Liver (tissue), 8 donors: ENCODE measurements at regions not wholly inside any gene's neighbourhood (a gene's known extent, or its start where the extent isn't known, plus 50 kb on each side); places are given as distances from the start of the nearest gene placed in this dataset.

ENCODE experiments used
- DNase-seq: peaks from one replicate; pipeline ENCODE4 v3.0.0-alpha.2; 2017; ENCODE audit warnings: low spot score
- H3K27ac ChIP-seq, 2 donors: one replicate each; pipeline ENCODE4 v1.7.0; 2013; ENCODE audit warnings: inconsistent platforms in 2 of 2, low read length in 2 of 2, control low read depth in 1 of 2, low read depth in 1 of 2, mild to moderate bottlenecking in 1 of 2
- H3K27me3 ChIP-seq, 4 donors: one replicate each; pipeline versions ENCODE4 v1.6.1 to v1.7.0; 2013; ENCODE audit warnings: low read length in 3 of 4, inconsistent platforms in 1 of 4, mild to moderate bottlenecking in 1 of 4, moderate library complexity in 1 of 4; ENCODE audit not compliant: control insufficient read depth in 4 of 4, insufficient read depth in 4 of 4
- H3K36me3 ChIP-seq, 4 donors: one replicate each; pipeline versions ENCODE4 v1.6.1 to v1.7.0; 2013; ENCODE audit warnings: low read length in 3 of 4, mild to moderate bottlenecking in 3 of 4, low read depth in 1 of 4, moderate library complexity in 1 of 4; ENCODE audit not compliant: control insufficient read depth in 4 of 4, insufficient read depth in 3 of 4
- H3K4me1 ChIP-seq, 4 donors: one replicate each; pipeline versions ENCODE4 v1.6.1 to v1.7.0; 2013; ENCODE audit warnings: low read length in 3 of 4, mild to moderate bottlenecking in 3 of 4, moderate library complexity in 1 of 4; ENCODE audit not compliant: control insufficient read depth in 4 of 4, insufficient read depth in 4 of 4
- H3K4me3 ChIP-seq, 3 donors: one replicate each; pipeline versions ENCODE4 v1.6.1 to v1.7.0; 2013; ENCODE audit warnings: low read length in 3 of 3, control low read depth in 1 of 3, low read depth in 1 of 3, mild to moderate bottlenecking in 1 of 3
- H3K9ac ChIP-seq, 2 donors: one replicate each; pipeline ENCODE4 v1.7.0; 2013; ENCODE audit warnings: low read length in 2 of 2, mild to moderate bottlenecking in 2 of 2, moderate library complexity in 2 of 2, control low read depth in 1 of 2, low read depth in 1 of 2
- H3K9me3 ChIP-seq, 4 donors: one replicate each; pipeline versions ENCODE4 v1.6.1 to v1.7.0; 2013; ENCODE audit warnings: low read length in 3 of 4; ENCODE audit not compliant: control insufficient read depth in 4 of 4
- CTCF ChIP-seq: fragments of 150-350 bp; IDR thresholded peaks from 2 replicates; pipeline ENCODE4 v1.5.1; 2017; ENCODE audit warnings: improper control_type of control experiment, low read depth, low read length; ENCODE audit not compliant: missing input control
- FOXA1 ChIP-seq: IDR thresholded peaks from 2 replicates; pipeline ENCODE4 v1.6.1; 2016; ENCODE audit warnings: antibody characterized with exemption
- FOXA2 ChIP-seq: IDR thresholded peaks from 2 replicates; pipeline ENCODE4 v1.6.1; 2016; ENCODE audit warnings: antibody characterized with exemption
- GABPA ChIP-seq, 2 donors: IDR thresholded peaks in 1 of 2; conservative IDR thresholded peaks in 1 of 2; 2 replicates each; pipeline ENCODE4 v1.6.1; 2016; ENCODE audit warnings: antibody characterized with exemption in 2 of 2, mild to moderate bottlenecking in 1 of 2, moderate library complexity in 1 of 2
- HNF4A ChIP-seq, 2 donors: conservative IDR thresholded peaks; 2 replicates each; pipeline ENCODE4 v1.6.1; 2016; ENCODE audit warnings: antibody characterized with exemption in 2 of 2, mild to moderate bottlenecking in 2 of 2
- HNF4G ChIP-seq: IDR thresholded peaks from 2 replicates; pipeline ENCODE4 v1.6.1; 2016; ENCODE audit warnings: antibody characterized with exemption
- JUND ChIP-seq, 2 donors: IDR thresholded peaks; 2 replicates each; pipeline ENCODE4 v1.6.1; 2016; ENCODE audit warnings: antibody characterized with exemption in 2 of 2
- MAX ChIP-seq: IDR thresholded peaks from 2 replicates; pipeline ENCODE4 v1.6.1; 2016; ENCODE audit warnings: antibody characterized with exemption
- RAD21 ChIP-seq, 2 donors: IDR thresholded peaks; 2 replicates each; pipeline ENCODE4 v1.6.1; 2016; ENCODE audit warnings: antibody characterized with exemption in 2 of 2, mild to moderate bottlenecking in 2 of 2
- RXRA ChIP-seq, 2 donors: IDR thresholded peaks; 2 replicates each; pipeline ENCODE4 v1.6.1; 2017 to 2018; ENCODE audit warnings: antibody characterized with exemption in 2 of 2, mild to moderate bottlenecking in 1 of 2
- SP1 ChIP-seq: IDR thresholded peaks from 2 replicates; pipeline ENCODE4 v1.6.1; 2018; ENCODE audit warnings: antibody characterized with exemption, mild to moderate bottlenecking
- TAF1 ChIP-seq: conservative IDR thresholded peaks from 2 replicates; pipeline ENCODE4 v1.6.1; 2016; ENCODE audit warnings: antibody characterized with exemption, mild to moderate bottlenecking
- YY1 ChIP-seq: IDR thresholded peaks from 2 replicates; pipeline ENCODE4 v1.6.1; 2016; ENCODE audit warnings: antibody characterized with exemption, mild to moderate bottlenecking
- ZBTB33 ChIP-seq: IDR thresholded peaks from 2 replicates; pipeline ENCODE4 v1.6.1; 2016; ENCODE audit warnings: antibody characterized with exemption
- WGBS: extraction: QIAGEN DNeasy Blood & Tissue Kit; methylation state at CpG from one replicate; pipeline ENCODE4 v1.1.7; 2013; 5-methylcytosine and 5-hydroxymethylcytosine counted together
- TF ChIP-seq, protein P1 (sequence below): IDR thresholded peaks from 2 replicates; pipeline ENCODE4 v1.6.1; 2016; ENCODE audit warnings: antibody characterized with exemption
- donor health status: healthy.
- donor health status: healthy.
- donor health status: healthy.
- donor health status: healthy.
- donor health status: healthy.

DNA sequence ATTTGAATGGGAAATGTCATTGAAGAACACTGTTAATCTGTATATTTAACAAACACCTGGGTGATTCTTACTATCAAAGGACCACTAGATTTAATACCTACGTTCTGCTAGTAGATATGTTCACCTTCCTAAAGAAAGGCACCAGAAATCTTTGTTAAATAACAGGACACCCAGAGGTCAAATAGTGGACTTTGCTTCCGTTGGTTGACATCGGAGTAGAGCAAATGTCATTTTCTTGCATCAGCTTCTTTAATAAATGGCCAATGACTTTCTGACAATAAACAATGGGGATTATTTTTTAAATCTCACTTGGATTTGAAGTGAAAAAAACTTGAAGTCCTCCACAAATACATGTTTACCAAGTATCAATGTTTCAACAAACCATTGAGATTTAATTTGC, 111.1 kb downstream of the LACC1 start:
- 36% methylated on average over 3 of the region's 3 CpGs for WGBS
- Histone ChIP-seq H3K4me3 (no peak overlapping the region), H3K27ac (no peak overlapping the region), H3K27me3 (no peaks in the 10 kb centered on the region), H3K4me1 (peaks cover 0 to 14% (median 3%) of the 10 kb centered on the region in 4 donors), H3K36me3 (no peaks in the 10 kb centered on the region), H3K9ac (no peak overlapping the region), H3K9me3 (peaks cover 0 to 10% (median 4%) of the 10 kb centered on the region in 4 donors)
- no peak for DNase-seq
- TF ChIP-seq ZBTB33, result no peak
- TF ChIP-seq RAD21 (IDR thresholded peaks at IDR 0.05), result no peak
- TF ChIP-seq SP1, result peak; percentile 63
- peak; percentile 81 to 90 for TF ChIP-seq HNF4A (conservative IDR thresholded peaks at IDR 0.05)
- peak; percentile 24 for TF ChIP-seq FOXA2
- no peak for TF ChIP-seq GABPA (IDR thresholded peaks at IDR 0.05 in 1 of 2, conservative IDR thresholded peaks at IDR 0.05 in 1 of 2)
- TF ChIP-seq, protein P1, sequence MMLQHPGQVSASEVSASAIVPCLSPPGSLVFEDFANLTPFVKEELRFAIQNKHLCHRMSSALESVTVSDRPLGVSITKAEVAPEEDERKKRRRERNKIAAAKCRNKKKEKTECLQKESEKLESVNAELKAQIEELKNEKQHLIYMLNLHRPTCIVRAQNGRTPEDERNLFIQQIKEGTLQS, result peak; percentile 58
- no peak for TF ChIP-seq FOXA1
- TF ChIP-seq HNF4G, result peak; percentile 49
- TF ChIP-seq TAF1, result no peak
- no peak for TF ChIP-seq CTCF
- TF ChIP-seq MAX, result no peak
- peak in 1 of 2 donors; percentile 45 for TF ChIP-seq JUND (IDR thresholded peaks at IDR 0.05)
- peak; percentile 61 to 65 for TF ChIP-seq RXRA (IDR thresholded peaks at IDR 0.05)

GRCh38 chr13:43991773-43992201, 112.1 kb downstream of the LACC1 start:
- no peak for DNase-seq
- Histone ChIP-seq H3K27ac (no peak overlapping the region), H3K36me3 (no peaks in the 10 kb centered on the region), H3K27me3 (no peaks in the 10 kb centered on the region), H3K4me1 (peaks cover 0 to 14% (median 3%) of the 10 kb centered on the region in 4 donors), H3K9me3 (peaks cover 0 to 10% (median 4%) of the 10 kb centered on the region in 4 donors), H3K9ac (no peak overlapping the region), H3K4me3 (no peak overlapping the region)
- WGBS, result 90% methylated on average over 4 of the region's 4 CpGs
- TF ChIP-seq HNF4A (conservative IDR thresholded peaks at IDR 0.05) (no peak), RAD21 (IDR thresholded peaks at IDR 0.05) (no peak), SP1 (no peak), RXRA (IDR thresholded peaks at IDR 0.05) (no peak), TAF1 (no peak), MAX (no peak), CTCF (no peak), FOXA1 (no peak), HNF4G (no peak), FOXA2 (no peak), YY1 (no peak)
- TF ChIP-seq, protein P1, result no peak
